Fibroblast of pulmonary artery (primary cell): ENCODE measurements at regions not wholly inside any gene's neighbourhood (a gene's known extent, or its start where the extent isn't known, plus 50 kb on each side); places are given as distances from the start of the nearest gene placed in this dataset.
"Not testable (repeated sequence)": the region's sequence is repeated elsewhere in the genome, so short reads cannot be mapped to it uniquely, and the experiment has no call there.

ENCODE experiments used
- DNase-seq: peaks from one replicate; pipeline ENCODE4 v3.0.0-alpha.2; 2010; ENCODE audit warnings: low read depth
- H3K4me3 ChIP-seq: replicated peaks from 2 replicates; pipeline ENCODE4 v1.5.1; 2011; ENCODE audit warnings: low read depth, mild to moderate bottlenecking, control low read depth, low read length, moderate library complexity
- CTCF ChIP-seq: IDR thresholded peaks from 2 replicates; pipeline ENCODE4 v1.5.1; 2011; ENCODE audit warnings: mild to moderate bottlenecking, control low read depth, low read length, inconsistent platforms; ENCODE audit errors: missing control alignments

GRCh38 chrY:19427736-19428518, 316.6 kb downstream of the KDM5D start:
- TF ChIP-seq CTCF: no peak
- DNase-seq: no peak
- H3K4me3 ChIP-seq: no peak overlapping the region

- not testable (repeated sequence) for H3K4me3 ChIP-seq, DNase-seq
These were observed 317.3 kb downstream of the KDM5D start for GRCh38 chrY:19427191-19427590.

GRCh38 chrY:19410980-19411766, 333.4 kb downstream of the KDM5D start:
- H3K4me3 ChIP-seq: no peak overlapping the region
- DNase-seq: no peak
- no peak for TF ChIP-seq CTCF

GRCh38 chrY:19406246-19406645, 338.3 kb downstream of the KDM5D start:
- no peak overlapping the region for H3K4me3 ChIP-seq
- DNase-seq: no peak
- no peak for TF ChIP-seq CTCF

GRCh38 chrY:19405598-19405997, 338.9 kb downstream of the KDM5D start:
- no peak for DNase-seq
- no peak for TF ChIP-seq CTCF
- H3K4me3 ChIP-seq: no peak overlapping the region

- no peak overlapping the region for H3K4me3 ChIP-seq
- DNase-seq: no peak
- TF ChIP-seq CTCF: no peak
These were observed 351.6 kb downstream of the KDM5D start for GRCh38 chrY:19392876-19393275.

GRCh38 chrY:19391922-19392321, 352.6 kb downstream of the KDM5D start:
- TF ChIP-seq CTCF: no peak
- no peak overlapping the region for H3K4me3 ChIP-seq
- no peak for DNase-seq
